ENCODE measurements at regions not wholly inside any gene's neighbourhood (a gene's known extent, or its start where the extent isn't known, plus 50 kb on each side); places are given as distances from the start of the nearest gene placed in this dataset.

DNA sequence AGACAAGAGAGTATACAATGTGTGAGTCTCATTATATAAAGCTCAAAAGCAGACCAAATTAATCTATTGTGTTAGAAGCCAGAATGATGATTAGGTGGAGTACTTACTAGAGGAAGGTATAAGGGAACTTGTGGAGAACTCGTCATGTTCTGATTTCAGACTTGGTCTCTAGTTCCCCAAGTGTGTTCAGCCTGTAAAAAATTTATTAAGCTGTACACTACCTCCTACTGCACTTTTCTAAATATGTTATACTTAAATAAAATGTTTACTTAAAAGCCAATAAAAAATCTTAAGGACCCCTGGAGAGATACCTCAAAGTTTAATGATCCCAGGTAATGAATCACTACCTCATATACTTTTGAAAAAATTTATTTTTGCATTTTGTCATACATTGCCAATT is 130.4 kb upstream of the PLCB4 start (continued):
- TF ChIP-seq, protein P1, sequence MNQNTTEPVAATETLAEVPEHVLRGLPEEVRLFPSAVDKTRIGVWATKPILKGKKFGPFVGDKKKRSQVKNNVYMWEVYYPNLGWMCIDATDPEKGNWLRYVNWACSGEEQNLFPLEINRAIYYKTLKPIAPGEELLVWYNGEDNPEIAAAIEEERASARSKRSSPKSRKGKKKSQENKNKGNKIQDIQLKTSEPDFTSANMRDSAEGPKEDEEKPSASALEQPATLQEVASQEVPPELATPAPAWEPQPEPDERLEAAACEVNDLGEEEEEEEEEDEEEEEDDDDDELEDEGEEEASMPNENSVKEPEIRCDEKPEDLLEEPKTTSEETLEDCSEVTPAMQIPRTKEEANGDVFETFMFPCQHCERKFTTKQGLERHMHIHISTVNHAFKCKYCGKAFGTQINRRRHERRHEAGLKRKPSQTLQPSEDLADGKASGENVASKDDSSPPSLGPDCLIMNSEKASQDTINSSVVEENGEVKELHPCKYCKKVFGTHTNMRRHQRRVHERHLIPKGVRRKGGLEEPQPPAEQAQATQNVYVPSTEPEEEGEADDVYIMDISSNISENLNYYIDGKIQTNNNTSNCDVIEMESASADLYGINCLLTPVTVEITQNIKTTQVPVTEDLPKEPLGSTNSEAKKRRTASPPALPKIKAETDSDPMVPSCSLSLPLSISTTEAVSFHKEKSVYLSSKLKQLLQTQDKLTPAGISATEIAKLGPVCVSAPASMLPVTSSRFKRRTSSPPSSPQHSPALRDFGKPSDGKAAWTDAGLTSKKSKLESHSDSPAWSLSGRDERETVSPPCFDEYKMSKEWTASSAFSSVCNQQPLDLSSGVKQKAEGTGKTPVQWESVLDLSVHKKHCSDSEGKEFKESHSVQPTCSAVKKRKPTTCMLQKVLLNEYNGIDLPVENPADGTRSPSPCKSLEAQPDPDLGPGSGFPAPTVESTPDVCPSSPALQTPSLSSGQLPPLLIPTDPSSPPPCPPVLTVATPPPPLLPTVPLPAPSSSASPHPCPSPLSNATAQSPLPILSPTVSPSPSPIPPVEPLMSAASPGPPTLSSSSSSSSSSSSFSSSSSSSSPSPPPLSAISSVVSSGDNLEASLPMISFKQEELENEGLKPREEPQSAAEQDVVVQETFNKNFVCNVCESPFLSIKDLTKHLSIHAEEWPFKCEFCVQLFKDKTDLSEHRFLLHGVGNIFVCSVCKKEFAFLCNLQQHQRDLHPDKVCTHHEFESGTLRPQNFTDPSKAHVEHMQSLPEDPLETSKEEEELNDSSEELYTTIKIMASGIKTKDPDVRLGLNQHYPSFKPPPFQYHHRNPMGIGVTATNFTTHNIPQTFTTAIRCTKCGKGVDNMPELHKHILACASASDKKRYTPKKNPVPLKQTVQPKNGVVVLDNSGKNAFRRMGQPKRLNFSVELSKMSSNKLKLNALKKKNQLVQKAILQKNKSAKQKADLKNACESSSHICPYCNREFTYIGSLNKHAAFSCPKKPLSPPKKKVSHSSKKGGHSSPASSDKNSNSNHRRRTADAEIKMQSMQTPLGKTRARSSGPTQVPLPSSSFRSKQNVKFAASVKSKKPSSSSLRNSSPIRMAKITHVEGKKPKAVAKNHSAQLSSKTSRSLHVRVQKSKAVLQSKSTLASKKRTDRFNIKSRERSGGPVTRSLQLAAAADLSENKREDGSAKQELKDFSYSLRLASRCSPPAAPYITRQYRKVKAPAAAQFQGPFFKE (tag by site-specific recombination; IDR thresholded peaks at IDR 0.05; ENCODE audit: borderline replicate concordance) = no peak

DNA sequence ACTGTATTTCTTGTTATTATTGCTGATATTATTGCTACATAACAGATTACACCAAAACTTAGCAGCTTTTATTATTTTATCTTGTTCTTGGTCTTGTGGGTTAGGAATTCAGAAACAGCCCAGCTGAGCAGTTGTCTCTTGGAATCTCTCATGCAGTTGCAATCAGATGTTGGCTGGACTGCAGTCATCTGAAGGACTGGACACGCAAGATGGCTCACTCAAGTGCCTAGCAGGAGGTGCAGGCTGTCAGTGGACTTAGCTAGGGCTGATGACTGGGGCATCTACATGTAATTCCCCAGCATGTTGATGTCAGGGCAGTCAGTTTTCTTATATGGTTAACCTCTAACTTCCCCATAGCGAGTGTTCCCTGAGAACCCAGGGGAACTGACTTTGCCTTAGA is 128.6 kb upstream of the PLCB4 start:
- H3K4me3 ChIP-seq (ENCODE audit: low read depth, low read length) = no peak overlapping the region
- ChIA-PET CTCF (no interaction called here), POLR2A (no interaction called here)
- no peaks in the 10 kb centered on the region for H3K36me3 ChIP-seq (ENCODE audit: control insufficient read depth in 2 of 2, insufficient read depth in 1 of 2, low read length in 2 of 2)
- TF ChIP-seq, protein P2, sequence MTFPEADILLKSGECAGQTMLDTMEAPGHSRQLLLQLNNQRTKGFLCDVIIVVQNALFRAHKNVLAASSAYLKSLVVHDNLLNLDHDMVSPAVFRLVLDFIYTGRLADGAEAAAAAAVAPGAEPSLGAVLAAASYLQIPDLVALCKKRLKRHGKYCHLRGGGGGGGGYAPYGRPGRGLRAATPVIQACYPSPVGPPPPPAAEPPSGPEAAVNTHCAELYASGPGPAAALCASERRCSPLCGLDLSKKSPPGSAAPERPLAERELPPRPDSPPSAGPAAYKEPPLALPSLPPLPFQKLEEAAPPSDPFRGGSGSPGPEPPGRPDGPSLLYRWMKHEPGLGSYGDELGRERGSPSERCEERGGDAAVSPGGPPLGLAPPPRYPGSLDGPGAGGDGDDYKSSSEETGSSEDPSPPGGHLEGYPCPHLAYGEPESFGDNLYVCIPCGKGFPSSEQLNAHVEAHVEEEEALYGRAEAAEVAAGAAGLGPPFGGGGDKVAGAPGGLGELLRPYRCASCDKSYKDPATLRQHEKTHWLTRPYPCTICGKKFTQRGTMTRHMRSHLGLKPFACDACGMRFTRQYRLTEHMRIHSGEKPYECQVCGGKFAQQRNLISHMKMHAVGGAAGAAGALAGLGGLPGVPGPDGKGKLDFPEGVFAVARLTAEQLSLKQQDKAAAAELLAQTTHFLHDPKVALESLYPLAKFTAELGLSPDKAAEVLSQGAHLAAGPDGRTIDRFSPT (tag by site-specific recombination; IDR thresholded peaks at IDR 0.05) = no peak
- TF ChIP-seq YY1 (tag by site-specific recombination; IDR thresholded peaks at IDR 0.05) (no peak), HOXA7 (CRISPR knock-in tag; IDR thresholded peaks at IDR 0.05; ENCODE audit: borderline replicate concordance) (no peak), KLF1 (tag by site-specific recombination; IDR thresholded peaks at IDR 0.05) (no peak), ZNF48 (tag by site-specific recombination; IDR thresholded peaks at IDR 0.05) (no peak), ZNF138 (tag by site-specific recombination; IDR thresholded peaks at IDR 0.05; ENCODE audit: borderline replicate concordance) (no peak), ZNF747 (tag by site-specific recombination; IDR thresholded peaks at IDR 0.05) (no peak), ZNF473 (tag by site-specific recombination; IDR thresholded peaks at IDR 0.05) (no peak), ZNF292 (tag by site-specific recombination; IDR thresholded peaks at IDR 0.05; ENCODE audit: borderline replicate concordance, low read depth) (no peak)
- TF ChIP-seq, protein P3, sequence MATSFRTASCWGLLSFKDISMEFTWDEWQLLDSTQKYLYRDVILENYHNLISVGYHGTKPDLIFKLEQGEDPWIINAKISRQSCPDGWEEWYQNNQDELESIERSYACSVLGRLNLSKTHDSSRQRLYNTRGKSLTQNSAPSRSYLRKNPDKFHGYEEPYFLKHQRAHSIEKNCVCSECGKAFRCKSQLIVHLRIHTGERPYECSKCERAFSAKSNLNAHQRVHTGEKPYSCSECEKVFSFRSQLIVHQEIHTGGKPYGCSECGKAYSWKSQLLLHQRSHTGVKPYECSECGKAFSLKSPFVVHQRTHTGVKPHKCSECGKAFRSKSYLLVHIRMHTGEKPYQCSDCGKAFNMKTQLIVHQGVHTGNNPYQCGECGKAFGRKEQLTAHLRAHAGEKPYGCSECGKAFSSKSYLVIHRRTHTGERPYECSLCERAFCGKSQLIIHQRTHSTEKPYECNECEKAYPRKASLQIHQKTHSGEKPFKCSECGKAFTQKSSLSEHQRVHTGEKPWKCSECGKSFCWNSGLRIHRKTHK (tag by site-specific recombination; IDR thresholded peaks at IDR 0.05) = no peak
- no peaks in the 10 kb centered on the region for H3K4me1 ChIP-seq (ENCODE audit: control insufficient read depth, insufficient read depth, low read length)
- no peak overlapping the region for H3K27ac ChIP-seq (ENCODE audit: extremely low read depth, low read depth, low read length)
- no peaks in the 10 kb centered on the region for H3K9me3 ChIP-seq (ENCODE audit: control insufficient read depth, insufficient read depth, low read depth, low read length)

DNA sequence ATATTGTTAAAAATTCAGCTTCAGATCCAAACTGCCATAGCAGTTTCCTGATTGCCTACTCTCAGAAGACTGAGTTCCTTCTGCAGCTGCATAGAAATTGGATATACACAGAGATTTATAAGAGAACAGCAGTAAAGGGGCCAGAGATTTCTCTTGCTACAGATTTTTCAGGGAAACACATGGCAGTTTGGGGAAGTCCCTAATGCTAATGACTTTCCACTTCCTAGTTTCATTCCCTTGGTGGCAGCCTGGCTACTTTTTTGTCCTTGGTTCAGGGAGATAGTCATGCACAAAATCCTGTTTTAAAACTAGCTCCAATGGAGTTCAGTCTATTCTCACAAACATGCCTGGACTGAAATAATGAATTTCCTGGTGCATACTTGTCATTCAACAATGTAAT is 125.3 kb upstream of the PLCB4 start:
- no peak overlapping the region for H3K27ac ChIP-seq (ENCODE audit: extremely low read depth, low read depth, low read length)
- no peaks in the 10 kb centered on the region for H3K4me1 ChIP-seq (ENCODE audit: control insufficient read depth, insufficient read depth, low read length)
- no peaks in the 10 kb centered on the region for H3K9me3 ChIP-seq (ENCODE audit: control insufficient read depth, insufficient read depth, low read depth, low read length)
- H3K36me3 ChIP-seq (ENCODE audit: control insufficient read depth in 2 of 2, insufficient read depth in 1 of 2, low read length in 2 of 2) = no peaks in the 10 kb centered on the region
- H3K4me3 ChIP-seq (ENCODE audit: low read depth, low read length) = no peak overlapping the region
- CTCF ChIA-PET = no interaction called here
- POLR2A ChIA-PET = no interaction called here
- TF ChIP-seq ZNF777 (tag by site-specific recombination; IDR thresholded peaks at IDR 0.05; ENCODE audit: borderline replicate concordance) (no peak), ZNF391 (tag by site-specific recombination; IDR thresholded peaks at IDR 0.05; ENCODE audit: borderline replicate concordance, low read depth) (no peak), ZNF214 (tag by site-specific recombination; IDR thresholded peaks at IDR 0.05; ENCODE audit: borderline replicate concordance) (no peak), ZNF184 (tag by site-specific recombination; IDR thresholded peaks at IDR 0.05) (no peak), ZNF211 (tag by site-specific recombination; IDR thresholded peaks at IDR 0.05; ENCODE audit: low read depth) (no peak), ZNF394 (tag by site-specific recombination; IDR thresholded peaks at IDR 0.05; ENCODE audit: borderline replicate concordance) (no peak), ZIC2 (tag by site-specific recombination; IDR thresholded peaks at IDR 0.05) (no peak)
- TF ChIP-seq, protein P4, sequence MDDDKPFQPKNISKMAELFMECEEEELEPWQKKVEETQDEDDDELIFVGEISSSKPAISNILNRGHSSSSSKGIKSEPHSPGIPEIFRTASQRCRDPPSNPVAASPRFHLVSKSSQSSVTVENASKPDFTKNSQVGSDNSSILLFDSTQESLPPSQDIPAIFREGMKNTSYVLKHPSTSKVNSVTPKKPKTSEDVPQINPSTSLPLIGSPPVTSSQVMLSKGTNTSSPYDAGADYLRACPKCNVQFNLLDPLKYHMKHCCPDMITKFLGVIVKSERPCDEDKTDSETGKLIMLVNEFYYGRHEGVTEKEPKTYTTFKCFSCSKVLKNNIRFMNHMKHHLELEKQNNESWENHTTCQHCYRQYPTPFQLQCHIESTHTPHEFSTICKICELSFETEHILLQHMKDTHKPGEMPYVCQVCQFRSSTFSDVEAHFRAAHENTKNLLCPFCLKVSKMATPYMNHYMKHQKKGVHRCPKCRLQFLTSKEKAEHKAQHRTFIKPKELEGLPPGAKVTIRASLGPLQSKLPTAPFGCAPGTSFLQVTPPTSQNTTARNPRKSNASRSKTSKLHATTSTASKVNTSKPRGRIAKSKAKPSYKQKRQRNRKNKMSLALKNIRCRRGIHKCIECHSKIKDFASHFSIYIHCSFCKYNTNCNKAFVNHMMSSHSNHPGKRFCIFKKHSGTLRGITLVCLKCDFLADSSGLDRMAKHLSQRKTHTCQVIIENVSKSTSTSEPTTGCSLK (tag by site-specific recombination; IDR thresholded peaks at IDR 0.05) = no peak
- TF ChIP-seq, protein P3 (tag by site-specific recombination; IDR thresholded peaks at IDR 0.05) = no peak

Data from HEK293 (cell line).